Ectodermal cell (in vitro differentiated cells): ENCODE measurements at regions not wholly inside any gene's neighbourhood (a gene's known extent, or its start where the extent isn't known, plus 50 kb on each side); places are given as distances from the start of the nearest gene placed in this dataset.
"Not testable (repeated sequence)": the region's sequence is repeated elsewhere in the genome, so short reads cannot be mapped to it uniquely, and the experiment has no call there.

Experiments used
- H3K27ac ChIP-seq: 2 replicates; pipeline ENCODE4 v1.7.0; 2013; ENCODE audit warnings: mild to moderate bottlenecking, low read depth, low read length; ENCODE audit not compliant: insufficient read depth, poor library complexity, severe bottlenecking
- H3K27me3 ChIP-seq: 2 replicates; pipeline ENCODE4 v1.7.0; 2013; ENCODE audit warnings: mild to moderate bottlenecking, low read length; ENCODE audit not compliant: insufficient read depth, control insufficient read depth, poor library complexity, severe bottlenecking
- H3K36me3 ChIP-seq: one replicate; pipeline ENCODE4 v1.7.0; 2013; ENCODE audit warnings: low read length; ENCODE audit not compliant: control insufficient read depth, insufficient read depth
- H3K4me1 ChIP-seq: one replicate; pipeline ENCODE4 v1.7.0; 2013; ENCODE audit warnings: low read length; ENCODE audit not compliant: control insufficient read depth, insufficient read depth
- H3K4me3 ChIP-seq: 2 replicates; pipeline ENCODE4 v1.7.0; 2013; ENCODE audit warnings: low read depth, low read length, control low read depth; ENCODE audit not compliant: insufficient read depth
- H3K9me3 ChIP-seq: 2 replicates; pipeline ENCODE4 v1.7.0; 2013; ENCODE audit warnings: mild to moderate bottlenecking, low read length, moderate library complexity; ENCODE audit not compliant: control insufficient read depth
- WGBS, 2 experiments: methylation state at CpG; one replicate each; pipeline ENCODE4 v1.1.7; 2013; ENCODE audit warnings: missing lambda C conversion rate in 2 of 2; 5-methylcytosine and 5-hydroxymethylcytosine counted together

- WGBS, 2 experiments: 94 to 96% methylated on average over 15 of the region's 15 CpGs
- H3K4me3 ChIP-seq, H3K36me3 ChIP-seq, H3K27ac ChIP-seq, H3K4me1 ChIP-seq, H3K27me3 ChIP-seq, H3K9me3 ChIP-seq: not testable (repeated sequence)
Observed at GRCh38 chr22:23450821-23451220, 129.3 kb downstream of the IGLL1 start.

DNA sequence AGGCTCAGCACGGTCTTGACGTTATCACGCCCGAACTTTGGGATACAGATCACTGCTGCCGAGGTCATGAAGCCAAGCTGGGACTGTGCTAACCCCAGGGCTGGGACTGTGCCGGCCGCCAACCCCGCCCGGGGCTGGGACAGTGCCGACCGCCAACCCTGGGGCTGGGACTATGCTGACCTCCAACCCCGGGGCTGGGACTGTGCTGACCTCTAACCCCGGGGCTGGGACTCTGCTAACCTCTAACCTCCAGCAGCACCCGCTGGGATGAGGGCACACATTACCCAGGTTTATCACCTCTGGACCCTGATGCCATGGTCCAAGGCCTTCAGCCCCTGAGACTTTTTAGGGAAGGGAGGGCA lies 129.7 kb downstream of the IGLL1 start:
- Histone ChIP-seq H3K4me3 (no peak overlapping the region), H3K9me3 (peaks cover 2% of the 10 kb centered on the region), H3K36me3 (no peaks in the 10 kb centered on the region), H3K27ac (no peak overlapping the region), H3K4me1 (no peaks in the 10 kb centered on the region), H3K27me3 (no peaks in the 10 kb centered on the region)
- 95 to 96% methylated on average over 14 of the region's 14 CpGs for WGBS, 2 experiments

DNA sequence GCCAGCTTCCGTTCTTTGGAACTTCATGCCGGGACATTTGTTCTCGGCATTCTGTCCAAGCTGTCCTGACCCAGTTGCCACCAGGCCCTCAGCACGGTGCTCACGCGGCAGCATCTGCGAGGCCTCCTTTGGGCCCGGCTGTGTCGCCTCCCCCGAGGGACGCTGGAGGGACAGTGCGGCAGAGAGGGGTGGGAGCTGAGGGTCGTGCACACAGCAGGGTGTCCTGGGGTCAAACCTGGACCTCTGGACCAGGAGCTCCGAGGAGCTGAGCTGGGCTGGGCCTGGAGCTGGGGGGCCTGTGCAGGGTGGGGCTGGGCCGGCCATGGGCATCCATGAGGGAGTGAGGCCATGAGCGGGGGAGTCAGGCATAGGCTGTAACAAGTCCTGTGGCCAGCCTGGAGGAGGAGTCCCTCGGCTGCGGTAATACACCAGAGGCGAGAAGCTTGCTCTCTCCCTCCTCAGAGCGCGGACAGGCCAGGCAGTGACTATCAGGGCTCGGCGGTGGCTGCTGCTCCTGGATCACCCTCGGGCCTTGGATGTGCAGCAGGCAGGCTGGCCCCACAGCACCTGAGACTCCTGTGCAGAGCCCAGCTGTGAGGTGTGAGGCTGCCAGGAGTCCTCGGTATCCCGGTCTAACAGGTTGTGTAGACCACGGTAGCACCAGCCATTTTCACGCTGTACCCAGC lies 130.2 kb downstream of the IGLL1 start:
- not testable (repeated sequence) for H3K27ac ChIP-seq, H3K9me3 ChIP-seq, H3K4me3 ChIP-seq, H3K36me3 ChIP-seq, H3K27me3 ChIP-seq, H3K4me1 ChIP-seq
- WGBS, 2 experiments: 92% methylated on average over 28 of the region's 28 CpGs

- H3K4me1 ChIP-seq, H3K27ac ChIP-seq, H3K36me3 ChIP-seq, H3K27me3 ChIP-seq, H3K4me3 ChIP-seq, H3K9me3 ChIP-seq: not testable (repeated sequence)
- 84 to 87% methylated on average over 31 of the region's 31 CpGs for WGBS, 2 experiments
Observed at GRCh38 chr22:23448499-23449288, 131.4 kb downstream of the IGLL1 start.

GRCh38 chr22:23446796-23447350 lies 133.2 kb downstream of the IGLL1 start:
- no peaks in the 10 kb centered on the region for H3K27me3 ChIP-seq
- no peaks in the 10 kb centered on the region for H3K4me1 ChIP-seq
- no peak overlapping the region for H3K27ac ChIP-seq
- peaks cover 2% of the 10 kb centered on the region for H3K9me3 ChIP-seq
- H3K4me3 ChIP-seq: no peak overlapping the region
- 95 to 97% methylated on average over 30 of the region's 30 CpGs for WGBS, 2 experiments
- H3K36me3 ChIP-seq: no peaks in the 10 kb centered on the region

DNA sequence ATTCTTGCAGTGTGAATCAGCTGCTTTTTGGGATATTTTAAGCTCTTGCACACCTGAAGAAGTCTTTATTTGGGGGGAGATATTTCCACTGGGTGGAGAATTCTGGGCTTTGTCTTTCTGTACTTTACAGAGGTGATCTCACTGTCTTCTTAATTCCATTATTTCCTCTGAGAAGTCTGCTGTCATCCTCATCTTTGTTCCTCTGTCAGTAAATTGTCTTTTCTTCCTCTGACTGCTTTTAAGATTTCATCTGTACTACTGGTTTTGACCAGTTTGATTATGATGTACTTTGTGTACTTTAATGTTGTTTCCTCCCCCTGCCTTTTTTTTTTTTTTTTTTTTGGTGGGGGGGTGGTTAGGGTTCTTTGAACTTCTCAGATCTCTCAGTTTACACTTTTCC lies 133.9 kb downstream of the IGLL1 start:
- not testable (repeated sequence) for H3K4me1 ChIP-seq, H3K4me3 ChIP-seq, H3K9me3 ChIP-seq, H3K27me3 ChIP-seq, H3K27ac ChIP-seq, H3K36me3 ChIP-seq

DNA sequence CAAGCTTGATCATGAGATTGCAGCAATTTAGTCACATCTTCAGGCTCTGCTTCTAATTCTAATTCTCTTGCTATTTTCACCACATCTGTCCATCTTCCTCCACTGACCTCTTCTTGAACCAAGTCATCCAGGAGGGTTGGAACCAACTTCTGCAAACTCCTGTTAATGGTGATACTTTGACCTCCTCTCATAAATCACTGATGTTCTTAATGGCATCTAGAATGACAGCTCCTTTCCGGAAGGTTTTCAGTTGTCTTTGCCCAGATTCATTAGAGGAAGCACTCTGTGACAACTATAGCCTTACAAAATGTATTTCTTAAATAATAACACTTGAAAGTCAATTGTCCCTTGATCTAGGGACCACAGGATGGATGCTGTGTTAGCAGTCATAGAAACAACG lies 136.2 kb downstream of the IGLL1 start:
- H3K4me3 ChIP-seq, H3K27ac ChIP-seq, H3K36me3 ChIP-seq, H3K4me1 ChIP-seq, H3K27me3 ChIP-seq, H3K9me3 ChIP-seq: not testable (repeated sequence)
- 89 to 100% methylated on average over 1 of the region's 2 CpGs for WGBS, 2 experiments

DNA sequence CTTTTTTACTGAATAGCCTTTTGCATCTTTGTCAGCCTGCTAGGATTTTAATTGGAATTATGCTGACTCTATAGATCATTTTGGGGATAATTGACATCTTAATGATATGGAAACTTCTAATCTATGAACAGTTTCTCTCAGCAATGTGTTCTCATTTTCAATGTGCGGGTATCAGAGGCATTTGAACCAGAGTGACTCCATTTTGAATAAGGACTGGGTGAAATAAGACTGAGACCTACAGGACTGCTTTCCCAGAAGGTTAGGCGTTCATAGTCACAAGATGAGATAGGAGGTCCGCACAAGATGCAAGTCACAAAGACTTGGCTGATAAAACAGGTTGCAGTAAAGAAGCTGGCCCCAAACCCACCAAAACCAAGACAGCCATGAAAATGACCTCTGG lies 140.5 kb downstream of the IGLL1 start:
- not testable (repeated sequence) for H3K27ac ChIP-seq, H3K9me3 ChIP-seq, H3K36me3 ChIP-seq, H3K4me1 ChIP-seq, H3K4me3 ChIP-seq, H3K27me3 ChIP-seq
- WGBS, 2 experiments: 96 to 100% methylated on average over 3 of the region's 3 CpGs

- H3K4me1 ChIP-seq: no peaks in the 10 kb centered on the region
- no peak overlapping the region for H3K4me3 ChIP-seq
Observed at GRCh38 chr22:23438216-23438615, 141.9 kb downstream of the IGLL1 start.

DNA sequence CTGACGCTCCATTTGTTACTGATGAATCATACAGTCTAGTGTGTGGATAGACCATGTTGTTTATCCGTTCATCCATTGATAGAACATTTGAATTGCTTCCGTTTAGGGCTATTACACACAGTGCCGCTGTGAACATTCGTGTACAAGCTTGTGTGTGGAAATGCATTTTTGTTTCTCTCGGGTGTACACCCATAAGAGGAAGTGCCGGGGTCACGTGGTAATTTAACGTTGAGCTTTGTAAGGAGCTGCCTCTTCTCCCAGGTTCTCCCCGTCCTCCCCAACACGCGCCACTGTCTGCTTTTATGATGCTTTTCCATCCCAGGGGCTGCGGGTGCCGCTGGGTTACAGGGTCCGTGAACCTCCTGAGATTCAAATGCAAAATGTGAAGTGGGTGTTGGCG lies 142.3 kb downstream of the IGLL1 start:
- Histone ChIP-seq H3K4me3 (no peak overlapping the region), H3K9me3 (no peaks in the 10 kb centered on the region), H3K36me3 (no peaks in the 10 kb centered on the region), H3K27ac (no peak overlapping the region), H3K27me3 (no peaks in the 10 kb centered on the region), H3K4me1 (peaks cover 3% of the 10 kb centered on the region)
- WGBS, 2 experiments: 94 to 95% methylated on average over 16 of the region's 16 CpGs

More at GRCh38 chr22:23438216-23438615, 141.9 kb downstream of the IGLL1 start:
- 77 to 82% methylated on average over 13 of the region's 13 CpGs for WGBS, 2 experiments
- Histone ChIP-seq H3K36me3 (no peaks in the 10 kb centered on the region), H3K27me3 (no peaks in the 10 kb centered on the region), H3K27ac (no peak overlapping the region), H3K9me3 (no peaks in the 10 kb centered on the region)
